ENCODE measurements at regions not wholly inside any gene's neighbourhood (a gene's known extent, or its start where the extent isn't known, plus 50 kb on each side); places are given as distances from the start of the nearest gene placed in this dataset.

DNA sequence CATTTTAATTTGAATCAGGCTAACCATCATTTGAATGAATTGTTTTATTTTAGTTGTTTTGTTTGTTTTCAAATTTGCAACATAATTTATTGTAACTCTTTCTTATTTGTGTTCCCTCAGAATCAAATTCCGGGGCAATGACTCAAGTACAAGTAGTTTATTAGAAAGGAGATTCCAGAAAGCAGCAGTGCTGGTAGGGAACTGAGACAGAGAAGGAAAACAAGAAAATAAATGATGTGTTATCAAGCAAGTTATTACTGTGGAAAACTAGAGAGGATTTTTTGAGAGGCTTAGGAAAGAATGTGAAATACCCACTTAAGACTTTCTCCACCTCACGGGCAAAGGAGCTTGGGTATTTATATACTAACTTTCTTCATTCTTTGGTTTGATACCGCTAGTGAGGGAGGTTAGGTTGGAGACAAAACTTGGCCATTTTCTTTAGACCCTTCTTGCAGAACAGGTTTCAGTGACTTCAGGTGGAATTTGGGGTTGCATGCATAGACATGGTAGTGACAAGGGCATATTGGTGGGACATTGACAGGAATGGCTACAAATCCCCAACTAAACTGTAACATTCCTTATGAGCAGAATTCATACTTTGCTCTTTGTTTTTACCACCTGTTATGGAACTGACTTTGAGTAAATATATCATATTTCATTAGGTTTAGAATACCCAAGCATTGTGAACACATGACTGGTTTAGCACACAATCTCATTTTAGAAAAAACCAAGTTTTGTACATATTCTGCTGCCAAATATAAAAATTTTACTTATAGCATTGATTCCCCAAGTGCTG, 254.3 kb downstream of the ZBBX start:
- Histone ChIP-seq H3K36me3 (replicated peaks in 1 of 2; ENCODE audit: control insufficient read depth in 1 of 2, insufficient read depth in 2 of 2, low read length in 1 of 2) (no peaks in the 10 kb centered on the region), H4K20me1 (ENCODE audit: insufficient read depth) (no peaks in the 10 kb centered on the region), H3K9ac (no peak overlapping the region), H3F3A (replicated peaks; ENCODE audit: insufficient read depth) (no peaks in the 10 kb centered on the region), H2AFZ (ENCODE audit: low read depth) (no peak overlapping the region), H3K9me3 (no peaks in the 10 kb centered on the region), H3K4me2 (no peak overlapping the region), H3K4me3 (ENCODE audit: low read depth in 2 of 2, low read length in 1 of 2) (no peak overlapping the region), H3K27ac (ENCODE audit: low read depth in 2 of 2, low read length in 1 of 2) (no peak overlapping the region), H3K79me2 (ENCODE audit: insufficient read depth) (no peaks in the 10 kb centered on the region), H3K9me2 (no peaks in the 10 kb centered on the region), H3K27me3 (ENCODE audit: insufficient read depth) (no peaks in the 10 kb centered on the region), H3K4me1 (ENCODE audit: control insufficient read depth in 1 of 2, insufficient read depth in 2 of 2, low read depth in 1 of 2, low read length in 1 of 2) (no peaks in the 10 kb centered on the region)
- ChIA-PET CTCF (no interaction called here), POLR2A (no interaction called here)
- TF ChIP-seq SMC3 (IDR thresholded peaks at IDR 0.05; ENCODE audit: low read depth, low read length) (no peak), MXI1 (IDR thresholded peaks at IDR 0.05; ENCODE audit: low read depth, low read length) (no peak), YY1 (IDR thresholded peaks at IDR 0.05; ENCODE audit: low read depth) (no peak)
- TF ChIP-seq, protein P1, sequence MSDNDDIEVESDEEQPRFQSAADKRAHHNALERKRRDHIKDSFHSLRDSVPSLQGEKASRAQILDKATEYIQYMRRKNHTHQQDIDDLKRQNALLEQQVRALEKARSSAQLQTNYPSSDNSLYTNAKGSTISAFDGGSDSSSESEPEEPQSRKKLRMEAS (IDR thresholded peaks at IDR 0.05; ENCODE audit: low read depth): no peak
- WGBS (ENCODE audit: low lambda C conversion rate): 18% methylated on average over 3 of the region's 3 CpGs
- no peak for DNase-seq

DNA sequence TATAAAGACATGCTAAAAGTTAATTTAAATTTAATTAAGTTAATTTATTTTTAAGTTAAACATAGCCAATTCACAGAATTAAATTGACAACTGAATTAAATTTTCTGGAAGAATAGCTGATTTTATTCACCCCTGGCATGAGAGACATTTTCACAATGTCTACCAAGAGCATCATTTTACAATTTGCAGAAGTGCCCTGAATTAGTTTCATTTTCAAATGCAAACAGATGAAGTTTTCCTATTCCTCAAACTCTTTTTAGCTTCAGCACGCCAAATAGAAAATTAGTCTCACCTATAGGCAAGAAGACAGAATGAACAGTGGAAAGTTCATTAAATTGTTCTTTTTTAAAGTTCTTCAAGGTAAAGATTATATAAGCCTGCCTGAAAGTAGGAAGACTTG, 259.3 kb downstream of the ZBBX start:
- CTCF ChIA-PET: no interaction called here

More for the DNA sequence above, 259.3 kb downstream of the ZBBX start:
- Histone ChIP-seq H2AFZ (ENCODE audit: low read depth) (no peak overlapping the region), H3K9me3 (no peaks in the 10 kb centered on the region), H3K4me2 (no peak overlapping the region), H3F3A (replicated peaks; ENCODE audit: insufficient read depth) (no peaks in the 10 kb centered on the region), H3K9me2 (no peaks in the 10 kb centered on the region), H3K27ac (ENCODE audit: low read depth in 2 of 2, low read length in 1 of 2) (no peak overlapping the region), H3K4me1 (ENCODE audit: control insufficient read depth in 1 of 2, insufficient read depth in 2 of 2, low read depth in 1 of 2, low read length in 1 of 2) (no peaks in the 10 kb centered on the region), H4K20me1 (ENCODE audit: insufficient read depth) (no peaks in the 10 kb centered on the region), H3K4me3 (ENCODE audit: low read depth in 2 of 2, low read length in 1 of 2) (no peak overlapping the region), H3K79me2 (ENCODE audit: insufficient read depth) (no peaks in the 10 kb centered on the region), H3K36me3 (replicated peaks in 1 of 2; ENCODE audit: control insufficient read depth in 1 of 2, insufficient read depth in 2 of 2, low read length in 1 of 2) (no peaks in the 10 kb centered on the region), H3K27me3 (ENCODE audit: insufficient read depth) (no peaks in the 10 kb centered on the region; the same call in 1 of the 2 replicates), H3K9ac (no peak overlapping the region)
- no peak for TF ChIP-seq YY1 (IDR thresholded peaks at IDR 0.05; ENCODE audit: low read depth)
- TF ChIP-seq, protein P2, sequence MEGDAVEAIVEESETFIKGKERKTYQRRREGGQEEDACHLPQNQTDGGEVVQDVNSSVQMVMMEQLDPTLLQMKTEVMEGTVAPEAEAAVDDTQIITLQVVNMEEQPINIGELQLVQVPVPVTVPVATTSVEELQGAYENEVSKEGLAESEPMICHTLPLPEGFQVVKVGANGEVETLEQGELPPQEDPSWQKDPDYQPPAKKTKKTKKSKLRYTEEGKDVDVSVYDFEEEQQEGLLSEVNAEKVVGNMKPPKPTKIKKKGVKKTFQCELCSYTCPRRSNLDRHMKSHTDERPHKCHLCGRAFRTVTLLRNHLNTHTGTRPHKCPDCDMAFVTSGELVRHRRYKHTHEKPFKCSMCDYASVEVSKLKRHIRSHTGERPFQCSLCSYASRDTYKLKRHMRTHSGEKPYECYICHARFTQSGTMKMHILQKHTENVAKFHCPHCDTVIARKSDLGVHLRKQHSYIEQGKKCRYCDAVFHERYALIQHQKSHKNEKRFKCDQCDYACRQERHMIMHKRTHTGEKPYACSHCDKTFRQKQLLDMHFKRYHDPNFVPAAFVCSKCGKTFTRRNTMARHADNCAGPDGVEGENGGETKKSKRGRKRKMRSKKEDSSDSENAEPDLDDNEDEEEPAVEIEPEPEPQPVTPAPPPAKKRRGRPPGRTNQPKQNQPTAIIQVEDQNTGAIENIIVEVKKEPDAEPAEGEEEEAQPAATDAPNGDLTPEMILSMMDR (IDR thresholded peaks at IDR 0.05): no peak
- TF ChIP-seq NFIC (IDR thresholded peaks at IDR 0.05; ENCODE audit: borderline replicate concordance): no peak
- no peak for TF ChIP-seq MEF2A (IDR thresholded peaks at IDR 0.05; ENCODE audit: borderline replicate concordance, low read depth)
- no peak for TF ChIP-seq SIN3A (IDR thresholded peaks at IDR 0.05; ENCODE audit: borderline replicate concordance, low read depth, low read length)
- TF ChIP-seq, protein P3, sequence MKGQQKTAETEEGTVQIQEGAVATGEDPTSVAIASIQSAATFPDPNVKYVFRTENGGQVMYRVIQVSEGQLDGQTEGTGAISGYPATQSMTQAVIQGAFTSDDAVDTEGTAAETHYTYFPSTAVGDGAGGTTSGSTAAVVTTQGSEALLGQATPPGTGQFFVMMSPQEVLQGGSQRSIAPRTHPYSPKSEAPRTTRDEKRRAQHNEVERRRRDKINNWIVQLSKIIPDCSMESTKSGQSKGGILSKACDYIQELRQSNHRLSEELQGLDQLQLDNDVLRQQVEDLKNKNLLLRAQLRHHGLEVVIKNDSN (IDR thresholded peaks at IDR 0.05; ENCODE audit: borderline replicate concordance, low read depth): no peak
- TF ChIP-seq EP300 (IDR thresholded peaks at IDR 0.05; ENCODE audit: borderline replicate concordance in 1 of 2, low read depth in 1 of 2, low read length in 1 of 2): no peak
- no peak for TF ChIP-seq FOSL2 (IDR thresholded peaks at IDR 0.05; ENCODE audit: borderline replicate concordance, low read depth)
- TF ChIP-seq, protein P1 (IDR thresholded peaks at IDR 0.05; ENCODE audit: low read depth): no peak
- TF ChIP-seq ELF1 (IDR thresholded peaks at IDR 0.05): no peak
- TF ChIP-seq NRF1 (IDR thresholded peaks at IDR 0.05; ENCODE audit: low read depth, low read length): no peak
- no peak for TF ChIP-seq TAF1 (IDR thresholded peaks at IDR 0.05; ENCODE audit: borderline replicate concordance, low read depth, low read length)
- TF ChIP-seq, protein P4, sequence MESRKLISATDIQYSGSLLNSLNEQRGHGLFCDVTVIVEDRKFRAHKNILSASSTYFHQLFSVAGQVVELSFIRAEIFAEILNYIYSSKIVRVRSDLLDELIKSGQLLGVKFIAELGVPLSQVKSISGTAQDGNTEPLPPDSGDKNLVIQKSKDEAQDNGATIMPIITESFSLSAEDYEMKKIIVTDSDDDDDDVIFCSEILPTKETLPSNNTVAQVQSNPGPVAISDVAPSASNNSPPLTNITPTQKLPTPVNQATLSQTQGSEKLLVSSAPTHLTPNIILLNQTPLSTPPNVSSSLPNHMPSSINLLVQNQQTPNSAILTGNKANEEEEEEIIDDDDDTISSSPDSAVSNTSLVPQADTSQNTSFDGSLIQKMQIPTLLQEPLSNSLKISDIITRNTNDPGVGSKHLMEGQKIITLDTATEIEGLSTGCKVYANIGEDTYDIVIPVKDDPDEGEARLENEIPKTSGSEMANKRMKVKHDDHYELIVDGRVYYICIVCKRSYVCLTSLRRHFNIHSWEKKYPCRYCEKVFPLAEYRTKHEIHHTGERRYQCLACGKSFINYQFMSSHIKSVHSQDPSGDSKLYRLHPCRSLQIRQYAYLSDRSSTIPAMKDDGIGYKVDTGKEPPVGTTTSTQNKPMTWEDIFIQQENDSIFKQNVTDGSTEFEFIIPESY (IDR thresholded peaks at IDR 0.05; ENCODE audit: borderline replicate concordance, low read depth): no peak
- no peak for TF ChIP-seq RAD21 (IDR thresholded peaks at IDR 0.05; ENCODE audit: low read length)
- no peak for TF ChIP-seq RFX5 (IDR thresholded peaks at IDR 0.05; ENCODE audit: low read length)
- no peak for TF ChIP-seq MXI1 (IDR thresholded peaks at IDR 0.05; ENCODE audit: low read depth, low read length)
- no peak for TF ChIP-seq GABPA (IDR thresholded peaks at IDR 0.05; ENCODE audit: low read depth)
- DNase-seq: no peak
- WGBS (ENCODE audit: low lambda C conversion rate): 2% methylated on average over 1 of the region's 1 CpG
- POLR2A ChIA-PET: no interaction called here
